ENCODE measurements at regions not wholly inside any gene's neighbourhood (a gene's known extent, or its start where the extent isn't known, plus 50 kb on each side); places are given as distances from the start of the nearest gene placed in this dataset.

DNA sequence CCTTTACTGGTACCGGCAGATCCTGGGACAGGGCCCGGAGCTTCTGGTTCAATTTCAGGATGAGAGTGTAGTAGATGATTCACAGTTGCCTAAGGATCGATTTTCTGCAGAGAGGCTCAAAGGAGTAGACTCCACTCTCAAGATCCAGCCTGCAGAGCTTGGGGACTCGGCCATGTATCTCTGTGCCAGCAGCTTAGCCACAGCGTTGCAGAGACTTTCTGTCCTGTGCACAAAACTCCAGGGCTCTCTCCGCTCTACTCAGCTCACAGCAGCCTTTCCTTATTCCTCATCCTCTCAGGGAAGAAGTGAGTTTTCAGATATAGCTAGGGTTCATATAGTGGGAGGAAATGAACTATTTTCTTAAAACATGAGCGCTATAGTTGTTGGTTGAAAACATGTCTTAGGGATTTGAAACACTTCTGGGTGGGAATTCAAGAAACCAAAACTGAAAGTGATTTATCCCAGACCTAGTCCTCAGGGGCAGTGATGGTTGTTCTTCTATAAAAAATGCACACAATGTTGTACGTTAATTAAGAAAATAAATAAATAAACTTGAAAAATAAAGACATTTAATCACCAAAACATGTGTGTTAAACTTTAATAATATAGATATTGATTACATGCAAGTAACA, 150.2 kb upstream of the PRSS58 start:
- TF ChIP-seq, protein P1, sequence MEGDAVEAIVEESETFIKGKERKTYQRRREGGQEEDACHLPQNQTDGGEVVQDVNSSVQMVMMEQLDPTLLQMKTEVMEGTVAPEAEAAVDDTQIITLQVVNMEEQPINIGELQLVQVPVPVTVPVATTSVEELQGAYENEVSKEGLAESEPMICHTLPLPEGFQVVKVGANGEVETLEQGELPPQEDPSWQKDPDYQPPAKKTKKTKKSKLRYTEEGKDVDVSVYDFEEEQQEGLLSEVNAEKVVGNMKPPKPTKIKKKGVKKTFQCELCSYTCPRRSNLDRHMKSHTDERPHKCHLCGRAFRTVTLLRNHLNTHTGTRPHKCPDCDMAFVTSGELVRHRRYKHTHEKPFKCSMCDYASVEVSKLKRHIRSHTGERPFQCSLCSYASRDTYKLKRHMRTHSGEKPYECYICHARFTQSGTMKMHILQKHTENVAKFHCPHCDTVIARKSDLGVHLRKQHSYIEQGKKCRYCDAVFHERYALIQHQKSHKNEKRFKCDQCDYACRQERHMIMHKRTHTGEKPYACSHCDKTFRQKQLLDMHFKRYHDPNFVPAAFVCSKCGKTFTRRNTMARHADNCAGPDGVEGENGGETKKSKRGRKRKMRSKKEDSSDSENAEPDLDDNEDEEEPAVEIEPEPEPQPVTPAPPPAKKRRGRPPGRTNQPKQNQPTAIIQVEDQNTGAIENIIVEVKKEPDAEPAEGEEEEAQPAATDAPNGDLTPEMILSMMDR (conservative IDR thresholded peaks at IDR 0.05) = no peak
- TF ChIP-seq ZFX (IDR thresholded peaks at IDR 0.05) = no peak
- H3K27ac ChIP-seq = no peak overlapping the region

DNA sequence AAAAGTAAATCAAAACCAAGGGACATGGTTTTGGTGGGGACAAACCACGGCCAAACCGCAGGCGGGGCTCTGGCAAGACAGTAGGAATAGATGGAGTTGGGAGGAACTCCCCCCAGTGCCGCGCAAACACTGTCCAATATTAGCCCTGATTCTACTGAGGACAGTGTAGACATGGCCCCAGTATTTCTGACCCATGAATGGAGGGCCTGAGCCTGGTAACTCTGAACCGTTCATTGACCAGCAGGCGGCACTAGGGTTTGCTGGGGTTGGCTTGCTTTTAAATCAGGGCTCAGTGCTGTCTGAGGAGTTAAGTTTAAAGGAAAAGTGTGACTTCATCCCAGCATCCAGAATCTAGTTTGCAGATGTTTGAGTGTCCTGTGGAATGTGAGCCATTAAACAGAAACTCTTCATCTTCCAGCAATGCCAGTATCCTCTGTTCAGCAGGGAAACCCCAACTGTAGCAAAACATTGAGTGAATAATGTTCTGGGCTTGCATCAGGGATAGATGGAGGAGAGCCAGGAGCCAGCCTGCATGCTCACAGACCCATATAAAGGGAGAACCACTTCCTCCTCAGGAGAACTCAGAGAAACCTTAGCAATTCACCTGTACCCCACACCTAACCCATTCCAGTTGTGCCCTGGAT, 147.4 kb upstream of the PRSS58 start:
- no peak overlapping the region for H3K27ac ChIP-seq
- TF ChIP-seq, protein P1 (conservative IDR thresholded peaks at IDR 0.05) = peak; percentile 11; the same call in 1 of the 2 replicates
- no peak for TF ChIP-seq ZFX (IDR thresholded peaks at IDR 0.05)

DNA sequence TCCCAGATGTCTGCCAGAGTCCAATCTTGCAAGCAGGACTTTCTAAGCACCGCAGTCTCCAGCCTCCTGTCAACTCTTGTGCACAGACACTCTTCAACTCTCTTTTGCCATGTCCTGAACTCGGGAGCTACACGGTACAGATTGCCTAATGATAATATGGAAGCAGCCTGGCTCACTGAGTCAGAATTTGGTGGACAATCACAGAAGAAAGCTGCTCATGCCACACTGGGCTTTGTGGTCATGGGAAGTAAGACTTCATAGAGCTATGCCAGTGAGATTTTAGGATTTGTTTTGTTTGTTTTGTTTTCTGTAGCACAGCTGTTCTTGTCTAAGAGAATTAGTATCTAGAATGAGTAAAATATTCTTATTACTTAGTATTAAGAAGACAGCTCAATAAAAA, 144.1 kb upstream of the PRSS58 start:
- TF ChIP-seq, protein P1 (conservative IDR thresholded peaks at IDR 0.05) = no peak
- TF ChIP-seq ZFX (IDR thresholded peaks at IDR 0.05) = no peak

DNA sequence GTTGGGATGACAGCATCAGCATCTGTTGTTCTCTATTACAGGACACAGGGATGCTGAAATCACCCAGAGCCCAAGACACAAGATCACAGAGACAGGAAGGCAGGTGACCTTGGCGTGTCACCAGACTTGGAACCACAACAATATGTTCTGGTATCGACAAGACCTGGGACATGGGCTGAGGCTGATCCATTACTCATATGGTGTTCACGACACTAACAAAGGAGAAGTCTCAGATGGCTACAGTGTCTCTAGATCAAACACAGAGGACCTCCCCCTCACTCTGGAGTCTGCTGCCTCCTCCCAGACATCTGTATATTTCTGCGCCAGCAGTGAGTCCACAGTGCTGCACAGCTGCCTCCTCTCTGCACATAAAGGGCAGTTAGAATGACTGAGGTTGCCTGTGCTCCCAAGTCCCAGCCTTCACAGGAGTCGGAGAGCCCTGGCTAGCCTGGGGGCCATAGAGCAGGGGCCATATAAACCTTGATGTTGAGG, 142.2 kb upstream of the PRSS58 start:
- no peak overlapping the region for H3K27ac ChIP-seq
- no peak for TF ChIP-seq ZFX (IDR thresholded peaks at IDR 0.05)
- TF ChIP-seq, protein P1 (conservative IDR thresholded peaks at IDR 0.05) = no peak

More for the DNA sequence above, 144.1 kb upstream of the PRSS58 start:
- H3K27ac ChIP-seq = no peak overlapping the region

DNA sequence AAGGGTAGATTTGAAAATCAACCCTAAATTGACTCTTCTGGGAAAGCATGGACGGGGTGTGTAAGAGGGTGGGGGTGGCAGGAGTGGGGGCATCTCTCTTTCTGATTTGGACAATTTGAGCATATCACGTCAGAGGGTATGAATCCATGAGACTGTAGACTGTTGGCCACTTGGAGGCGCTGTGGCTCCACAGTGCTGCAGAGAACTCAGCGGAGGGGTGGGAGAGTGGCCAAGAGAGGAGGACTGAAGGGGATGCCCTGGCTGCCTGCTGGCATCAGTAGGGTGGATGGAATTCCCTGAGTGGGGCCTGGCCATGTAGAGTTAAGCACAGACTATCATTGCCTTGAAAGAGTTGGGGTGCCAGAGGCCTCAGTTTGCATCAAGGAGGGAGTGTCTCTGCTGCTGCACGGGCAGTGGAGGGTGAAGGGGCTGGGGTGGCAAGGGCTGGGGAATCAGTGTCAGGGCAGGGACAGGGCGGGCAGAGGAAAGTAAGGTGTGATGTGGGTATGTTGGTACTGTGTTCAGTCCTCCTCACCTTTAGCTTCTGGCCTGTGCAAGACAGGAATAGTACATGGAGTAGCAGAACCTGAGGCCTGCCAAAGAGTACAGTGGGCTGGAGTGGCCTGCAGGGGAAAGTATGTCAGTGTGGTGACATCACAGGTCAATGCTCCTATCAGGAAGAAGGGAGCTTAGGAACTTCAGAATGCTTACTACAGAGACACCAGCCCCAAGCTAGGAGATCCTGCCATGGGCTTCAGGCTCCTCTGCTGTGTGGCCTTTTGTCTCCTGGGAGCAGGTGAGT, 133.5 kb upstream of the PRSS58 start:
- H3K27ac ChIP-seq = no peak overlapping the region

DNA sequence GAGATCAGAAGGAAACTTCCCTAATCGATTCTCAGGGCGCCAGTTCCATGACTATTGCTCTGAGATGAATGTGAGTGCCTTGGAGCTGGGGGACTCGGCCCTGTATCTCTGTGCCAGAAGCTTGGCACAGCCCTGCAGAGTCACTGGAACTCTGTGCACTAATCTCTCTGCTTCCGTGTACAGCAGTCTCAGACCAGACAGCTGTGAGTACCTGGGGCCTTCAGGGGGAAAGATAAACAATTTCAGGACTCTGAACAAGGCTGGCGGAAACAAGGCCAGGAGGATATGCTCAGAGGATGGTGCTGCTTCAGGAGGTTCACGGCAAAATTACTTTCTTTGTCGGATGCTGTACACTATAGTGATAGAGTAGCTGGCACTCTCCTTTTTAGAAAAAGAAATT, 131.7 kb upstream of the PRSS58 start:
- H3K27ac ChIP-seq = no peak overlapping the region
- TF ChIP-seq ZFX (IDR thresholded peaks at IDR 0.05) = no peak
- TF ChIP-seq, protein P1 (conservative IDR thresholded peaks at IDR 0.05) = no peak

More for the DNA sequence above, 133.5 kb upstream of the PRSS58 start:
- TF ChIP-seq, protein P1 (conservative IDR thresholded peaks at IDR 0.05) = peak; percentile 47
- no peak for TF ChIP-seq ZFX (IDR thresholded peaks at IDR 0.05)
